H9 (cell line): ENCODE measurements at regions not wholly inside any gene's neighbourhood (a gene's known extent, or its start where the extent isn't known, plus 50 kb on each side); places are given as distances from the start of the nearest gene placed in this dataset.

Experiments used
- DNase-seq: peaks from one replicate; pipeline ENCODE4 v3.0.0-alpha.2; 2017
- H2AFZ ChIP-seq: one replicate; pipeline ENCODE4 v1.6.1; 2013; ENCODE audit warnings: mild to moderate bottlenecking, low read length, control low read depth, moderate library complexity
- H2AK5ac ChIP-seq: 2 replicates; pipeline ENCODE4 v1.6.1; 2013; ENCODE audit warnings: low read length, control low read depth, mixed read lengths; ENCODE audit not compliant: insufficient read length
- H2BK120ac ChIP-seq: one replicate; pipeline ENCODE4 v1.6.1; 2013; ENCODE audit warnings: low read depth, mild to moderate bottlenecking, low read length, control low read depth, inconsistent platforms; ENCODE audit not compliant: poor library complexity, severe bottlenecking
- H2BK12ac ChIP-seq: 2 replicates; pipeline ENCODE4 v1.6.1; 2013; ENCODE audit warnings: low read length, control low read depth, mixed read lengths, low read depth; ENCODE audit not compliant: insufficient read length
- H2BK15ac ChIP-seq: 2 replicates; pipeline ENCODE4 v1.6.1; 2013; ENCODE audit warnings: low read depth, low read length, control low read depth
- H2BK20ac ChIP-seq: one replicate; pipeline ENCODE4 v1.6.1; 2013; ENCODE audit warnings: low read depth, mild to moderate bottlenecking, low read length, control low read depth, inconsistent platforms; ENCODE audit not compliant: poor library complexity, severe bottlenecking
- H2BK5ac ChIP-seq: 2 replicates; pipeline ENCODE4 v1.6.1; 2013; ENCODE audit warnings: low read length, control low read depth, mixed read lengths; ENCODE audit not compliant: insufficient read length
- H3K14ac ChIP-seq: 2 replicates; pipeline ENCODE4 v1.6.1; 2013; ENCODE audit warnings: low read length, control low read depth; ENCODE audit not compliant: insufficient read depth
- H3K18ac ChIP-seq: 2 replicates; pipeline ENCODE4 v1.6.1; 2013; ENCODE audit warnings: low read depth, mild to moderate bottlenecking, mixed read lengths, low read length, control low read depth; ENCODE audit not compliant: insufficient read length
- H3K23ac ChIP-seq: 2 replicates; pipeline ENCODE4 v1.6.1; 2013; ENCODE audit warnings: low read length, control low read depth, mixed read lengths, low read depth; ENCODE audit not compliant: insufficient read length
- H3K23me2 ChIP-seq: 2 replicates; pipeline ENCODE4 v1.6.1; 2013; ENCODE audit warnings: low read depth, mild to moderate bottlenecking, mixed read lengths, low read length, control low read depth; ENCODE audit not compliant: insufficient read length, poor library complexity, severe bottlenecking
- H3K27ac ChIP-seq: 2 replicates; pipeline ENCODE4 v1.5.1; 2013; ENCODE audit warnings: low read length, control low read depth, mixed read lengths, low read depth; ENCODE audit not compliant: insufficient read length
- H3K27me3 ChIP-seq: 2 replicates; pipeline ENCODE4 v1.6.1; 2013; ENCODE audit warnings: low read length, control low read depth, inconsistent platforms; ENCODE audit not compliant: insufficient read depth
- H3K4ac ChIP-seq: 2 replicates; pipeline ENCODE4 v1.6.1; 2013; ENCODE audit warnings: low read depth, mild to moderate bottlenecking, control low read depth, inconsistent platforms, low read length, moderate library complexity
- H3K4me1 ChIP-seq: 2 replicates; pipeline ENCODE4 v1.6.1; 2013; ENCODE audit warnings: low read length, control low read depth, inconsistent platforms; ENCODE audit not compliant: insufficient read depth
- H3K4me2 ChIP-seq: 2 replicates; pipeline ENCODE4 v1.6.1; 2013; ENCODE audit warnings: low read length, control low read depth, mixed read lengths; ENCODE audit not compliant: insufficient read length, insufficient read depth
- H3K56ac ChIP-seq: 2 replicates; pipeline ENCODE4 v1.6.1; 2013; ENCODE audit warnings: low read depth, mild to moderate bottlenecking, mixed read lengths, low read length, control low read depth; ENCODE audit not compliant: insufficient read length
- H3K79me1 ChIP-seq: 2 replicates; pipeline ENCODE4 v1.6.1; 2013; ENCODE audit warnings: low read depth, mild to moderate bottlenecking, moderate library complexity, low read length, control low read depth, inconsistent platforms; ENCODE audit not compliant: insufficient read depth, poor library complexity, severe bottlenecking
- H3K79me2 ChIP-seq: 2 replicates; pipeline ENCODE4 v1.6.1; 2013; ENCODE audit warnings: low read length, control low read depth, inconsistent platforms; ENCODE audit not compliant: insufficient read depth
- H3K9ac ChIP-seq: 2 replicates; pipeline ENCODE4 v1.6.1; 2013; ENCODE audit warnings: low read length, control low read depth, mixed read lengths; ENCODE audit not compliant: insufficient read length; ENCODE audit errors: extremely low read depth
- H3K9me3 ChIP-seq: one replicate; pipeline ENCODE4 v1.6.1; 2013; ENCODE audit warnings: low read depth, low read length, inconsistent platforms; ENCODE audit not compliant: control insufficient read depth
- H3T11ph ChIP-seq: one replicate; pipeline ENCODE4 v1.6.1; 2013; ENCODE audit warnings: mild to moderate bottlenecking, low read length, control low read depth, inconsistent platforms
- H4K20me1 ChIP-seq: one replicate; pipeline ENCODE4 v1.6.1; 2013; ENCODE audit not compliant: control insufficient read depth, insufficient read length, insufficient read depth
- H4K5ac ChIP-seq: 2 replicates; pipeline ENCODE4 v1.6.1; 2013; ENCODE audit warnings: low read depth, mild to moderate bottlenecking, mixed read lengths, low read length, control low read depth; ENCODE audit not compliant: insufficient read length
- H4K8ac ChIP-seq: replicated peaks from 2 replicates; pipeline ENCODE4 v1.6.1; 2013; ENCODE audit warnings: low read length, control low read depth, mixed read lengths, low read depth; ENCODE audit not compliant: insufficient read length
- H4K91ac ChIP-seq: 2 replicates; pipeline ENCODE4 v1.6.1; 2013; ENCODE audit warnings: low read depth, mild to moderate bottlenecking, moderate library complexity, mixed read lengths, low read length, control low read depth; ENCODE audit not compliant: insufficient read length
- H3K27ac Mint-ChIP-seq, 3 experiments: 2 replicates in 2 of 3; 3 replicates in 1 of 3; pipeline ENCODE4 v1.8.0; 2020 to 2021; ENCODE audit warnings: mixed read lengths in 3 of 3, mild to moderate bottlenecking in 1 of 3, moderate library complexity in 1 of 3
- H3K27me3 Mint-ChIP-seq: 2 replicates; pipeline ENCODE4 v1.8.0; 2021; ENCODE audit warnings: low read depth, mild to moderate bottlenecking, moderate library complexity, mixed read lengths
- H3K36me3 Mint-ChIP-seq, 3 experiments: 2 replicates in 2 of 3; 3 replicates in 1 of 3; pipeline ENCODE4 v1.8.0; 2020 to 2021; ENCODE audit warnings: low read depth in 3 of 3, mixed read lengths in 3 of 3; ENCODE audit not compliant: insufficient read depth in 1 of 3
- H3K4me1 Mint-ChIP-seq, 2 experiments: 2 replicates each; pipeline ENCODE4 v1.8.0; 2020; ENCODE audit warnings: mixed read lengths in 2 of 2
- H3K4me3 Mint-ChIP-seq, 2 experiments: 2 replicates in 1 of 2; 3 replicates in 1 of 2; pipeline ENCODE4 v1.8.0; 2020 to 2021; ENCODE audit warnings: mild to moderate bottlenecking in 2 of 2, mixed read lengths in 2 of 2, moderate library complexity in 1 of 2
- H3K9me3 Mint-ChIP-seq, 2 experiments: 2 replicates in 1 of 2; 3 replicates in 1 of 2; pipeline ENCODE4 v1.8.0; 2020; ENCODE audit warnings: mild to moderate bottlenecking in 2 of 2, mixed read lengths in 2 of 2, moderate library complexity in 1 of 2
- WGBS: extraction: QIAGEN DNeasy Blood & Tissue Kit; methylation state at CpG from one replicate; pipeline ENCODE4 v1.1.7; 2013; ENCODE audit warnings: missing lambda C conversion rate, low lambda C conversion rate, mixed read lengths; ENCODE audit not compliant: insufficient read length; ENCODE audit errors: extremely low coverage; 5-methylcytosine and 5-hydroxymethylcytosine counted together
- TF ChIP-seq, protein P1 (sequence below): fragments of 200-600 bp; sonication (generic); conservative IDR thresholded peaks from 3 replicates; pipeline ENCODE4 v1.8.0; 2021; ENCODE audit warnings: antibody characterized with exemption, mild to moderate bottlenecking

- H3K4me1 Mint-ChIP-seq: peaks cover 3 to 11% of the 10 kb centered on the region in 2 experiments
- Histone ChIP-seq H2AFZ (no peak overlapping the region), H2BK5ac (no peak overlapping the region), H2BK15ac (no peak overlapping the region), H4K5ac (no peak overlapping the region), H3K14ac (no peak overlapping the region), H2BK20ac (no peak overlapping the region), H3K9me3 (no peaks in the 10 kb centered on the region), H3K27ac (no peak overlapping the region), H3K4me2 (no peak overlapping the region), H3T11ph (no peak overlapping the region), H4K91ac (no peak overlapping the region), H3K18ac (no peak overlapping the region), H3K23me2 (no peaks in the 10 kb centered on the region), H3K9ac (no peak overlapping the region), H2AK5ac (no peak overlapping the region), H3K23ac (no peak overlapping the region), H2BK12ac (no peak overlapping the region), H3K79me2 (no peaks in the 10 kb centered on the region), H4K8ac (no peak overlapping the region), H3K79me1 (no peaks in the 10 kb centered on the region), H4K20me1 (no peaks in the 10 kb centered on the region), H2BK120ac (no peak overlapping the region), H3K56ac (no peak overlapping the region), H3K4ac (no peak overlapping the region), H3K27me3 (no peaks in the 10 kb centered on the region), H3K4me1 (no peaks in the 10 kb centered on the region)
- no CpG with 5 or more reads among the region's 5 CpGs for WGBS
- TF ChIP-seq, protein P1, sequence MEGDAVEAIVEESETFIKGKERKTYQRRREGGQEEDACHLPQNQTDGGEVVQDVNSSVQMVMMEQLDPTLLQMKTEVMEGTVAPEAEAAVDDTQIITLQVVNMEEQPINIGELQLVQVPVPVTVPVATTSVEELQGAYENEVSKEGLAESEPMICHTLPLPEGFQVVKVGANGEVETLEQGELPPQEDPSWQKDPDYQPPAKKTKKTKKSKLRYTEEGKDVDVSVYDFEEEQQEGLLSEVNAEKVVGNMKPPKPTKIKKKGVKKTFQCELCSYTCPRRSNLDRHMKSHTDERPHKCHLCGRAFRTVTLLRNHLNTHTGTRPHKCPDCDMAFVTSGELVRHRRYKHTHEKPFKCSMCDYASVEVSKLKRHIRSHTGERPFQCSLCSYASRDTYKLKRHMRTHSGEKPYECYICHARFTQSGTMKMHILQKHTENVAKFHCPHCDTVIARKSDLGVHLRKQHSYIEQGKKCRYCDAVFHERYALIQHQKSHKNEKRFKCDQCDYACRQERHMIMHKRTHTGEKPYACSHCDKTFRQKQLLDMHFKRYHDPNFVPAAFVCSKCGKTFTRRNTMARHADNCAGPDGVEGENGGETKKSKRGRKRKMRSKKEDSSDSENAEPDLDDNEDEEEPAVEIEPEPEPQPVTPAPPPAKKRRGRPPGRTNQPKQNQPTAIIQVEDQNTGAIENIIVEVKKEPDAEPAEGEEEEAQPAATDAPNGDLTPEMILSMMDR: no peak
- H3K9me3 Mint-ChIP-seq: peaks cover 3 to 4% of the 10 kb centered on the region in 2 experiments; a peak in 1 of 5 replicates
- H3K36me3 Mint-ChIP-seq: peaks cover 0 to under 1% (median 0%) of the 10 kb centered on the region in 3 experiments; a peak in 1 of 7 replicates
- no peaks in the 10 kb centered on the region for H3K27me3 Mint-ChIP-seq
- no peak overlapping the region for H3K27ac Mint-ChIP-seq
- H3K4me3 Mint-ChIP-seq: no peak overlapping the region
- no peak for DNase-seq
These were observed 122.4 kb upstream of the PGRMC2 start for GRCh38 chr4:128410037-128410436.
